Activated CD8-positive, alpha-beta T cell treated with anti-CD3 and anti-CD28 coated beads for 36 hours (primary cell): ENCODE measurements at regions not wholly inside any gene's neighbourhood (a gene's known extent, or its start where the extent isn't known, plus 50 kb on each side); places are given as distances from the start of the nearest gene placed in this dataset.

Experiments used
- ATAC-seq: fragments of 200-7000 bp; cut with Tn5 transposase; one replicate; pipeline ENCODE4 v1.10.0; 2021; ENCODE audit warnings: mild to moderate bottlenecking, moderate library complexity
- CTCF ChIA-PET: fragments of 350-600 bp; sonication (Branson Sonifier 250); formaldehyde crosslinking; loops from one replicate; lab custom pipeline; 2021; ENCODE audit warnings: antibody characterized with exemption; lab: Charles Lee
- POLR2A ChIA-PET: fragments of 350-600 bp; sonication (Branson Sonifier 250); formaldehyde crosslinking; loops from one replicate; lab custom pipeline; 2021; ENCODE audit warnings: antibody characterized with exemption; lab: Charles Lee
- DNase-seq: peaks from one replicate; pipeline ENCODE4 v3.0.0-alpha.2; 2020
- H3K27ac Mint-ChIP-seq: one replicate; pipeline ENCODE4 v1.8.0; 2021; ENCODE audit warnings: mild to moderate bottlenecking, mixed read lengths
- H3K27me3 Mint-ChIP-seq: one replicate; pipeline ENCODE4 v1.8.0; 2021; ENCODE audit warnings: mixed read lengths
- H3K36me3 Mint-ChIP-seq: one replicate; pipeline ENCODE4 v1.8.0; 2021; ENCODE audit warnings: low read depth, mixed read lengths
- H3K4me1 Mint-ChIP-seq: one replicate; pipeline ENCODE4 v1.8.0; 2021; ENCODE audit warnings: low read depth, mixed read lengths
- H3K4me3 Mint-ChIP-seq: one replicate; pipeline ENCODE4 v1.8.0; 2021; ENCODE audit warnings: mild to moderate bottlenecking, moderate library complexity, mixed read lengths
- H3K9me3 Mint-ChIP-seq: one replicate; pipeline ENCODE4 v1.8.0; 2021; ENCODE audit warnings: mixed read lengths
- CTCF ChIP-seq: fragments of 200-600 bp; IDR thresholded peaks from one replicate; pipeline ENCODE4 v1.8.0; 2022; ENCODE audit warnings: antibody characterized with exemption, mild to moderate bottlenecking
- intact Hi-C: fragments of 100-400 bp; cut with micrococcal nuclease; formaldehyde crosslinking; loops from one replicate; pipeline ENCODE4 v1.10.0; 2022

GRCh38 chr6:43874814-43875590, 105.0 kb downstream of the VEGFA start:
- Mint-ChIP-seq H3K36me3 (no peaks in the 10 kb centered on the region), H3K9me3 (no peaks in the 10 kb centered on the region), H3K4me1 (no peaks in the 10 kb centered on the region), H3K27me3 (no peaks in the 10 kb centered on the region), H3K4me3 (no peak overlapping the region), H3K27ac (no peak overlapping the region)
- ATAC-seq (no peak), DNase-seq (no peak)
- POLR2A ChIA-PET, result no interaction called here
- TF ChIP-seq CTCF, result no peak
- intact Hi-C loops, result no loop called here
- CTCF ChIA-PET, result no interaction called here

DNA sequence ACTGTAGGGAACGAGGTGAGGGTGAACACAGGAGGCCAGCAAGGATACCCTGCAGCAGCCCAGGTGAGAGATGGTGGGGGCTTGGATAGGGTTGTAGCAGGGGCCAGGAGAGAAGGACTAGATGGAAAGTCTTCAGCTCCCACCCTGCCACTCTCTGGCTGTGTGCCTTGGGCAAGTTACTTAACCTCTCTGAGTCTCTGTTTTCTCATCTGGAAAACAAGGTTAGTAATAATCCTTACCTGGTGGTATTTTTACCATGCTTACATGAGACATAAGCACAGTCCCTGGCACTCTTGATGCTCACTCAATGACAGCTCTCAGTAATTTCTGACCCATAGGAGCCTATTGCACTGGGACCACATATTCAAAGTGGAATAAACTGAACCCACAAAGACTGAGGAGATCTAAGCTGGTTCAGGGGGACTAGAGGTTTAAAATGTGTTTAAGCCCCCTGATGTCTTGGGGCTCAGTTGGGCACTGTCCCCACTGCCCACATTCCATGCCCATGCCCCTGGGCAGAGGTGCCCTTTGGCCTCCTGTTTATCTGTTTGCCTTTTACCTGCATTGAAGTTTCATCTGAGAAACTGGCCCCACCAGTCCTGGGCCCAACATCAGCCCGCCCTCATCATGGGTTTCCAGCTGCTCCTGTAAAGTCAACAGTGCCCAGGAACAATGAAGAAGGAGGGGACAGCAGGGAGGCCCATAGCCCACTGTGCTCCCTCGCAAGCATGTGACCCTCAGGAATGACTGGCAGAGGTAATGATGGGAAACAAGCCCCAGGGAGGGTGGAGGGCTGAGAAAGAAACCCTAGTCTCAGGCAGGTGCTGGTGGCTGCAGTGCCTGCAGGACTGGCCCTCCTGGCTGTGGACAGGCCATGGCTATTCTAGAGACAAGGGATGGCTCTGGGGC, 104.0 kb downstream of the VEGFA start:
- no peak for DNase-seq
- Mint-ChIP-seq H3K4me3 (no peak overlapping the region), H3K9me3 (no peaks in the 10 kb centered on the region), H3K4me1 (no peaks in the 10 kb centered on the region), H3K27ac (no peak overlapping the region), H3K27me3 (no peaks in the 10 kb centered on the region), H3K36me3 (no peaks in the 10 kb centered on the region)
- ChIA-PET POLR2A (no interaction called here), CTCF (no interaction called here)
- no peak for ATAC-seq
- intact Hi-C loops, result no loop called here
- TF ChIP-seq CTCF, result no peak

GRCh38 chr6:43871933-43872332, 101.9 kb downstream of the VEGFA start:
- intact Hi-C loops, result no loop called here
- CTCF ChIA-PET, result no interaction called here
- Mint-ChIP-seq H3K27ac (no peak overlapping the region), H3K4me3 (no peak overlapping the region), H3K36me3 (no peaks in the 10 kb centered on the region), H3K9me3 (no peaks in the 10 kb centered on the region), H3K27me3 (no peaks in the 10 kb centered on the region), H3K4me1 (no peaks in the 10 kb centered on the region)
- DNase-seq, result no peak
- TF ChIP-seq CTCF, result no peak
- POLR2A ChIA-PET, result no interaction called here
- no peak for ATAC-seq

DNA sequence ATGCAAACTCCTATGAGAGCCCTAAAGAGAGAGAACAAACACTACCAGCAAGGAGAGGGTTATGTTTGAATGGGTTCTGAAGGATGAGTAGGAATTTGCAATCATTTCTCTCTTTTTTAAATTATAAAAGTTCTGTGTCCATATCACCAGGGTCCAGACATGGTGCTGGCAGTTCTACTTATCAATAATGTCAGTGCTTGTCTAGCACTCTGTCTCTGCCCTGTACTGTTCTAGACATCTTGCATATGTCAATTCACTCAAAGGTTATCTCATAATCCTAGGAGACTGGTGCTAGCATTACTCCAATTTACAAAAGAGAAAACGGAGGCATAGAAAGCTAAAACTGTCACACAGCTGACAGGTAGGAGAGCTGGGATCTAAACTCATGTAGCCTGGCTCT, 101.3 kb downstream of the VEGFA start:
- CTCF ChIA-PET, result no interaction called here
- DNase-seq (no peak), ATAC-seq (no peak)
- Mint-ChIP-seq H3K4me1 (no peaks in the 10 kb centered on the region), H3K27ac (no peak overlapping the region), H3K36me3 (no peaks in the 10 kb centered on the region), H3K4me3 (no peak overlapping the region), H3K9me3 (no peaks in the 10 kb centered on the region), H3K27me3 (no peaks in the 10 kb centered on the region)
- POLR2A ChIA-PET, result no interaction called here
- no peak for TF ChIP-seq CTCF
- intact Hi-C loops, result no loop called here

DNA sequence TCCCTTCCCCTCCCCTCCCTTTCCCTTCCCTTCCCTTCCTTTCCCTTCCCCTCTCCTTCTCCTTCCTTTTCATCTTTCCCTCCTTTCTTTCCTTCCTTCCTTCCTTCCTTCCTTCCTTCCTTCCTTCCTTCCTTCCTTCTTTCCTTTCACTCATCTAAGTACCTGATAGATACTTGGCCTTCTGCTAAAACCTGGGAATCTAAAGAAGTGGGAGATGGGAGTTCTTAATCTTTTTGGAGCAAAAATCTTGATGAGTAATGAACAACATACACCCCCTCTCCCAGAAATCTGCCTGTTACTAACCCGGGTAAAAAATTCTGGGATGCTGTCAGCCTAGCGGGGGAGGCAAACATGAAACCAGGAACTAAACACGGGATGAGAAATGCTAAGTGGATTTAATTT, 100.7 kb downstream of the VEGFA start:
- H3K9me3 Mint-ChIP-seq, result no peaks in the 10 kb centered on the region
- no peak overlapping the region for H3K4me3 Mint-ChIP-seq
- CTCF ChIA-PET, result no interaction called here
- H3K4me1 Mint-ChIP-seq, result no peaks in the 10 kb centered on the region
- POLR2A ChIA-PET, result no interaction called here
- no peaks in the 10 kb centered on the region for H3K36me3 Mint-ChIP-seq
- no peak for TF ChIP-seq CTCF
- no peak overlapping the region for H3K27ac Mint-ChIP-seq
- intact Hi-C loops, result no loop called here
- ATAC-seq (no peak), DNase-seq (no peak)
- H3K27me3 Mint-ChIP-seq, result no peaks in the 10 kb centered on the region
